Neural crest cell (in vitro differentiated cells): ENCODE measurements at regions not wholly inside any gene's neighbourhood (a gene's known extent, or its start where the extent isn't known, plus 50 kb on each side); places are given as distances from the start of the nearest gene placed in this dataset.

Experiments
- DNase-seq: peaks from one replicate; pipeline ENCODE4 v3.0.0; 2021; ENCODE audit warnings: low read depth, mixed read lengths, low spot score
- H3K27ac Mint-ChIP-seq: one replicate; pipeline ENCODE4 v1.8.0; 2021; ENCODE audit warnings: mild to moderate bottlenecking, mixed read lengths; ENCODE audit not compliant: unreplicated experiment
- H3K27me3 Mint-ChIP-seq: 2 replicates; pipeline ENCODE4 v1.8.0; 2021; ENCODE audit warnings: low read depth, mild to moderate bottlenecking, mixed read lengths
- H3K36me3 Mint-ChIP-seq: 2 replicates; pipeline ENCODE4 v1.8.0; 2021; ENCODE audit warnings: low read depth, mild to moderate bottlenecking, mixed read lengths
- H3K4me1 Mint-ChIP-seq: 2 replicates; pipeline ENCODE4 v1.8.0; 2021; ENCODE audit warnings: mixed read lengths
- H3K4me3 Mint-ChIP-seq: one replicate; pipeline ENCODE4 v1.8.0; 2021; ENCODE audit warnings: mild to moderate bottlenecking, mixed read lengths
- H3K9me3 Mint-ChIP-seq: 2 replicates; pipeline ENCODE4 v1.8.0; 2021; ENCODE audit warnings: mixed read lengths
- CTCF ChIP-seq: fragments of 200-600 bp; sonication (generic); conservative IDR thresholded peaks from 2 replicates; pipeline ENCODE4 v1.5.0; 2021; ENCODE audit warnings: antibody characterized with exemption, mild to moderate bottlenecking

GRCh38 chr4:55723403-55723802 is 87.3 kb upstream of the NMU start:
- DNase-seq = no peak
- Mint-ChIP-seq H3K9me3 (peaks cover 2% of the 10 kb centered on the region), H3K27ac (no peak overlapping the region), H3K4me1 (no peaks in the 10 kb centered on the region), H3K27me3 (no peaks in the 10 kb centered on the region), H3K4me3 (no peak overlapping the region), H3K36me3 (no peaks in the 10 kb centered on the region)
- no peak for TF ChIP-seq CTCF

GRCh38 chr4:55725057-55725456 is 89.0 kb upstream of the NMU start:
- no peak for TF ChIP-seq CTCF
- no peaks in the 10 kb centered on the region for H3K36me3 Mint-ChIP-seq
- H3K27me3 Mint-ChIP-seq = no peaks in the 10 kb centered on the region
- no peak overlapping the region for H3K4me3 Mint-ChIP-seq
- H3K27ac Mint-ChIP-seq = no peak overlapping the region
- H3K4me1 Mint-ChIP-seq = no peaks in the 10 kb centered on the region
- DNase-seq = no peak
- peaks cover 5% of the 10 kb centered on the region for H3K9me3 Mint-ChIP-seq

DNA sequence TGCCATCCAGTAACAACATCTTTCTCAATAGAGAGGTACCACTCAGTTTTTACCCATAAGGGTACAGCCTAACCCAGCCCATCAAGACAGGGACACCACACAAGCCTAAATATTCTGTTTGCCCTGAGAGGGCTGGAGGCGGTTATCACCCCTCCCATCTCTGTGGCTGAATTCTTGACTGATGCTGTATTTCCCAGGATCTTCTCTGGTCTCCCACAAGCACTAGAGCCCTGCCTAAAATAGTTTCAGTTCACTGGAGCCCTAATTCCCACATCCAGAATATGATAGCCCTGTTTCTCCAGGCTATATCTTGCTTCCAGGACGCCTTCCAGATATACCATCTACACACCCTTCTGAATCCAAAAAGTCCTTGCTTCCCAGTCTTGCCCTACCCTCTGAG is 91.6 kb upstream of the NMU start:
- Mint-ChIP-seq H3K27ac (no peak overlapping the region), H3K4me3 (no peak overlapping the region), H3K4me1 (no peaks in the 10 kb centered on the region), H3K27me3 (peaks cover 3% of the 10 kb centered on the region), H3K36me3 (no peaks in the 10 kb centered on the region), H3K9me3 (peaks cover 5% of the 10 kb centered on the region)
- no peak for TF ChIP-seq CTCF
- no peak for DNase-seq

GRCh38 chr4:55729351-55730279 is 90.0 kb upstream of the EXOC1L start:
- Mint-ChIP-seq H3K27ac (no peak overlapping the region), H3K4me3 (no peak overlapping the region), H3K27me3 (peaks cover 3% of the 10 kb centered on the region), H3K4me1 (no peaks in the 10 kb centered on the region), H3K9me3 (peaks cover 5% of the 10 kb centered on the region), H3K36me3 (no peaks in the 10 kb centered on the region)
- TF ChIP-seq CTCF = no peak
- DNase-seq = no peak

GRCh38 chr4:55730280-55730931 is 89.2 kb upstream of the EXOC1L start:
- no peaks in the 10 kb centered on the region for H3K4me1 Mint-ChIP-seq
- no peak for TF ChIP-seq CTCF
- H3K27ac Mint-ChIP-seq = no peak overlapping the region
- no peak overlapping the region for H3K4me3 Mint-ChIP-seq
- H3K9me3 Mint-ChIP-seq = peaks cover 5% of the 10 kb centered on the region
- DNase-seq = no peak
- no peaks in the 10 kb centered on the region for H3K36me3 Mint-ChIP-seq
- H3K27me3 Mint-ChIP-seq = peaks cover 5% of the 10 kb centered on the region
